Heart left ventricle (tissue), 13 donors: ENCODE measurements at regions not wholly inside any gene's neighbourhood (a gene's known extent, or its start where the extent isn't known, plus 50 kb on each side); places are given as distances from the start of the nearest gene placed in this dataset.

Experiments
- CTCF ChIP-seq, 12 donors: fragments of 200-600 bp; sonication (generic) in 4 of 12; IDR thresholded peaks; one replicate each; pipeline versions ENCODE4 v1.5.0 to v1.8.0; 2018 to 2022; ENCODE audit warnings: antibody characterized with exemption in 12 of 12, mild to moderate bottlenecking in 5 of 12
- POLR2A ChIP-seq, 2 donors: fragments of 450-650 bp; IDR thresholded peaks; one replicate each; pipeline ENCODE4 v1.6.1; 2017; ENCODE audit warnings: antibody characterized with exemption in 2 of 2, mild to moderate bottlenecking in 2 of 2, moderate library complexity in 2 of 2
- donor health status: ischemic (EF 13 %, LVEDD 7.1; RV severe dilation, severe dysfunction).
- donor health status: DM: no; HTN: yes; CAD: no.
- donor health status: DM: no; HTN: no; CAD: no.
- donor health status: ischemic (EF 25% LVEDD 6.9; RV normal size, moderate dysfunction).
- donor health status: ischemic (EF 25% LVEDD 5.7; RV mildly dilated, moderate dysfunction).
- donor health status: ischemic (EF 35%, LVEDD 5.7; RV mildly dilated, moderate dysfunction).
- donor health status: nonischemic (EF 11% LVEDD 7.7; RV severe dilation, severe dysfunction).
- donor health status: DM: yes; HTN: yes; CAD: no.
- donor health status: PGD.
- donor health status: ischemic (EF 29% LVEDD 5.4; RV normal size, mild dysfunction).
- donor health status: nonischemic (EF 23%, LVEDD 6.1; RV moderate dilation, normal function).

- no peak for TF ChIP-seq CTCF (IDR thresholded peaks at IDR 0.05)
- TF ChIP-seq POLR2A (IDR thresholded peaks at IDR 0.05), result no peak
These were observed 172.7 kb downstream of the FAM43A start for GRCh38 chr3:194858382-194858781.
